Transverse colon (tissue), 3 donors: ENCODE measurements at regions not wholly inside any gene's neighbourhood (a gene's known extent, or its start where the extent isn't known, plus 50 kb on each side); places are given as distances from the start of the nearest gene placed in this dataset.

Experiments
- CTCF ChIP-seq, 5 experiments: fragments of 200-600 bp in 3 of 5; fragments of 450-650 bp in 2 of 5; sonication (generic) in 3 of 5; IDR thresholded peaks; 1 replicate in 2 of 5; 2 replicates in 3 of 5; pipeline ENCODE4 v1.5.1; 2016 to 2017; ENCODE audit warnings: antibody characterized with exemption in 5 of 5, inconsistent platforms in 3 of 5, mild to moderate bottlenecking in 2 of 5, moderate library complexity in 1 of 5
- EP300 ChIP-seq: sonication (generic); formaldehyde crosslinking; IDR thresholded peaks from one replicate; pipeline ENCODE4 v1.6.1; 2017; ENCODE audit warnings: antibody characterized with exemption, low read depth

GRCh38 chr1:29425631-29426030, 189.3 kb downstream of the PTPRU start:
- TF ChIP-seq EP300: no peak
- TF ChIP-seq CTCF (IDR thresholded peaks at IDR 0.05): no peak
